ENCODE measurements at regions not wholly inside any gene's neighbourhood (a gene's known extent, or its start where the extent isn't known, plus 50 kb on each side); places are given as distances from the start of the nearest gene placed in this dataset.
"Not testable (repeated sequence)": the region's sequence is repeated elsewhere in the genome, so short reads cannot be mapped to it uniquely, and the experiment has no call there.

GRCh38 chr2:168330624-168331423 lies 83.4 kb upstream of the STK39 start:
- Histone ChIP-seq H3K4me3 (no peak overlapping the region), H3K27ac (no peak overlapping the region), H3K4me1 (peaks cover 0 to 9% (median 0%) of the 10 kb centered on the region in 4 donors), H3K9me3 (peaks cover 0 to 12% (median 0%) of the 10 kb centered on the region in 4 donors), H3K36me3 (no peaks in the 10 kb centered on the region), H3K27me3 (no peaks in the 10 kb centered on the region)
- no peak for TF ChIP-seq POLR2A (IDR thresholded peaks at IDR 0.05)
- TF ChIP-seq CTCF (IDR thresholded peaks at IDR 0.05), result no peak
- no peak for DNase-seq

- not testable (repeated sequence) for DNase-seq, H3K9me3 ChIP-seq, H3K4me1 ChIP-seq, H3K27me3 ChIP-seq, H3K4me3 ChIP-seq, H3K36me3 ChIP-seq, H3K27ac ChIP-seq
Measured at GRCh38 chr2:168335254-168335653, 87.9 kb upstream of the STK39 start.

- no peak overlapping the region for H3K4me3 ChIP-seq
- H3K27me3 ChIP-seq, result no peaks in the 10 kb centered on the region
- no peak for TF ChIP-seq POLR2A (IDR thresholded peaks at IDR 0.05)
- TF ChIP-seq CTCF (IDR thresholded peaks at IDR 0.05), result peak in 4 of 6 experiments; percentile 57 to 88 (median 84)
- no peaks in the 10 kb centered on the region for H3K9me3 ChIP-seq
- no peak overlapping the region for H3K27ac ChIP-seq
- no peaks in the 10 kb centered on the region for H3K36me3 ChIP-seq
- no peaks in the 10 kb centered on the region for H3K4me1 ChIP-seq
- peak; percentile 28 to 83 (median 75) for DNase-seq
Measured at GRCh38 chr2:168336786-168337388, 89.5 kb upstream of the STK39 start.

GRCh38 chr2:168338292-168338691 lies 90.9 kb upstream of the STK39 start:
- H3K4me3 ChIP-seq, result no peak overlapping the region
- H3K27ac ChIP-seq, result no peak overlapping the region
- TF ChIP-seq CTCF (IDR thresholded peaks at IDR 0.05), result no peak
- TF ChIP-seq POLR2A (IDR thresholded peaks at IDR 0.05), result no peak
- H3K9me3 ChIP-seq, result no peaks in the 10 kb centered on the region
- H3K36me3 ChIP-seq, result no peaks in the 10 kb centered on the region
- DNase-seq, result no peak
- no peaks in the 10 kb centered on the region for H3K4me1 ChIP-seq
- H3K27me3 ChIP-seq, result no peaks in the 10 kb centered on the region

GRCh38 chr2:168338803-168339437 lies 91.5 kb upstream of the STK39 start:
- no peak for DNase-seq
- H3K4me1 ChIP-seq, result no peaks in the 10 kb centered on the region
- no peak overlapping the region for H3K27ac ChIP-seq
- H3K4me3 ChIP-seq, result no peak overlapping the region
- no peaks in the 10 kb centered on the region for H3K36me3 ChIP-seq
- TF ChIP-seq POLR2A (IDR thresholded peaks at IDR 0.05) (no peak), CTCF (IDR thresholded peaks at IDR 0.05) (no peak)
- H3K27me3 ChIP-seq, result no peaks in the 10 kb centered on the region
- no peaks in the 10 kb centered on the region for H3K9me3 ChIP-seq

GRCh38 chr2:168340931-168341330 lies 93.5 kb upstream of the STK39 start:
- Histone ChIP-seq H3K27ac (no peak overlapping the region), H3K36me3 (no peaks in the 10 kb centered on the region), H3K9me3 (no peaks in the 10 kb centered on the region), H3K4me1 (no peaks in the 10 kb centered on the region), H3K27me3 (no peaks in the 10 kb centered on the region), H3K4me3 (no peak overlapping the region)
- DNase-seq, result no peak
- TF ChIP-seq CTCF (IDR thresholded peaks at IDR 0.05), result no peak
- no peak for TF ChIP-seq POLR2A (IDR thresholded peaks at IDR 0.05)
